Hepatocyte (in vitro differentiated cells): ENCODE measurements at regions not wholly inside any gene's neighbourhood (a gene's known extent, or its start where the extent isn't known, plus 50 kb on each side); places are given as distances from the start of the nearest gene placed in this dataset.

Experiments
- EZH2phosphoT487 ChIP-seq: fragments of 200-600 bp; sonication (generic); IDR thresholded peaks from one replicate; pipeline ENCODE4 v1.6.1; 2018; ENCODE audit warnings: antibody characterized with exemption, mild to moderate bottlenecking, low read depth, moderate library complexity; ENCODE audit not compliant: unreplicated experiment, severe bottlenecking
- TF ChIP-seq, protein P1 (sequence below): fragments of 200-600 bp; sonication (generic); IDR thresholded peaks from 2 replicates; pipeline ENCODE4 v1.5.1; 2016; ENCODE audit warnings: antibody characterized with exemption, mild to moderate bottlenecking; ENCODE audit not compliant: poor library complexity

DNA sequence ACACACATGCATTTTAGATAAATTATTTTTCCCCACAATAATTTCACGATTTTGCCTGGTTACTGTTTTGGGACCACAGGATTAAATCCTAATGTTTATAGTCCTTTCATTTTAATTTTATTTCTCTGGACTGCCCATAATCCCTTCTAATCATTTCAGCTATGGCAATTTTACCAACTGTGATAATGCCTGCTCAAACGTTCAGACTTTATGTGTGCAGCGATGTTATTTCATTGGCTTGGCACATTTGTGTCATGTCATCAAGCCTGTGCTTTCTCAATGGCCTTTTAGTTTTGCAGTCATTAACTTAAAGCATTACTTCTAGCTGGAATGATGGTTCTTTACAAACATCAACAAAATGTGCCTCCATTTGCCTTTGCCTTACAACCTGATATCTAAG lies 140.6 kb upstream of the HSF2 start:
- TF ChIP-seq, protein P1, sequence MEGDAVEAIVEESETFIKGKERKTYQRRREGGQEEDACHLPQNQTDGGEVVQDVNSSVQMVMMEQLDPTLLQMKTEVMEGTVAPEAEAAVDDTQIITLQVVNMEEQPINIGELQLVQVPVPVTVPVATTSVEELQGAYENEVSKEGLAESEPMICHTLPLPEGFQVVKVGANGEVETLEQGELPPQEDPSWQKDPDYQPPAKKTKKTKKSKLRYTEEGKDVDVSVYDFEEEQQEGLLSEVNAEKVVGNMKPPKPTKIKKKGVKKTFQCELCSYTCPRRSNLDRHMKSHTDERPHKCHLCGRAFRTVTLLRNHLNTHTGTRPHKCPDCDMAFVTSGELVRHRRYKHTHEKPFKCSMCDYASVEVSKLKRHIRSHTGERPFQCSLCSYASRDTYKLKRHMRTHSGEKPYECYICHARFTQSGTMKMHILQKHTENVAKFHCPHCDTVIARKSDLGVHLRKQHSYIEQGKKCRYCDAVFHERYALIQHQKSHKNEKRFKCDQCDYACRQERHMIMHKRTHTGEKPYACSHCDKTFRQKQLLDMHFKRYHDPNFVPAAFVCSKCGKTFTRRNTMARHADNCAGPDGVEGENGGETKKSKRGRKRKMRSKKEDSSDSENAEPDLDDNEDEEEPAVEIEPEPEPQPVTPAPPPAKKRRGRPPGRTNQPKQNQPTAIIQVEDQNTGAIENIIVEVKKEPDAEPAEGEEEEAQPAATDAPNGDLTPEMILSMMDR = no peak
- no peak for TF ChIP-seq EZH2phosphoT487
